Left kidney (tissue), 1 donor: ENCODE measurements at regions not wholly inside any gene's neighbourhood (a gene's known extent, or its start where the extent isn't known, plus 50 kb on each side); places are given as distances from the start of the nearest gene placed in this dataset.
"Not testable (repeated sequence)": the region's sequence is repeated elsewhere in the genome, so short reads cannot be mapped to it uniquely, and the experiment has no call there.

Experiments used
- DNase-seq: peaks from one replicate; pipeline ENCODE4 v3.0.0-alpha.2; 2013

DNA sequence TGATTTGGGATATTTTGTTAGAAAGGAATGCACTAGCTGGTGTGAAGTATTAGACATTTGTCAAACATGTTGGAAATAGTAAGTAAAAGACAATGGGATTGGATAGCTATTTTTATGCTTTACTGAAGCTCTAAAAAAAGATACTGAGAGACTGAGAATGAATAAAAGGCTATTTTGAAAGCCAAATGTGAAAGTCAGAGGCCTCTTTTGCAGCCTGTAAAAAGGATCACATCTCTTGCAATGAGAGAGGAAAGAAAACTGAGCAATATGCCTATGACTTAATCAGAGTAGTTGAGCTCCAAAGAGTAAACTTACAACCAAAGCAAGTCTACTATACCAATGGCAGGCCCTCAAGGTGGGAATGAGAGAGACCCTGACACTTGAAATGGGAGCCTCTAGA, 212.6 kb upstream of the LCORL start:
- DNase-seq = no peak

DNA sequence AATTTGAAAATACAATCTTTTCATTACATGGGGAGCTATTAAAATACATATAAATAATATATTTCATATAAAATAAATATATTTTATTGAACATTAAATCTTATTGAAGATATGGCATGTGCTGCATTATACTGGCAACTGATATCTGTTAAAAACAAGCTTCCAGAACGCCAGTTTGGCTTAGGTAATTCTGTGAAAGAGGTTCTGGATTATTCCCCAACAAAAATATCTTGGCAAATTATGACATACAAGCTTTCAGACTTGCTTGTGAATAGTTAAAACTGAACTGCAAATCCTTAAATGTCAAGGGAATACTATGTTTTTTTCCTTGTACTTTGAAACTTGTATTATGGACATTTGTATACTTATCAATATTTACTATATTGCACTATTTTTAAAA, 210.2 kb upstream of the LCORL start:
- DNase-seq = no peak

DNA sequence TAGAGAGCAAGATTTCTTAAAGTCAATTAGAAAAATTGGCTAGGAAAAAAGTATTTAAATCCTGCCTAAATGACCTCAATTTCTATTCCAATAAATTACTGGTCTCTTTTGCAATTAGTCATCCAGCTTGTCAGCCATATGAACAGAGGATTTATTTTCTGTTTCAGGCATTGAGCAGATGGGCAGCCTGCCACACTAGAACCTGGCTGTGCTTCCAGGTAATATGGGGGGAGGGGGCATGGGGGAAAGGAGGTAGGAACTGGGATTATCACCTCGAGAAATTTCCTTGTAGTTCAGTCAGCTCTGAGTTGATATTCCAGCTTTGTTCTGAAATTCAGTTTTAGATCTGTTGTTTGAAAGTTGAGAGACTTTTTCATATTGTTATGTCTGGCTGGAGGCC, 206.3 kb upstream of the LCORL start:
- DNase-seq = no peak

DNA sequence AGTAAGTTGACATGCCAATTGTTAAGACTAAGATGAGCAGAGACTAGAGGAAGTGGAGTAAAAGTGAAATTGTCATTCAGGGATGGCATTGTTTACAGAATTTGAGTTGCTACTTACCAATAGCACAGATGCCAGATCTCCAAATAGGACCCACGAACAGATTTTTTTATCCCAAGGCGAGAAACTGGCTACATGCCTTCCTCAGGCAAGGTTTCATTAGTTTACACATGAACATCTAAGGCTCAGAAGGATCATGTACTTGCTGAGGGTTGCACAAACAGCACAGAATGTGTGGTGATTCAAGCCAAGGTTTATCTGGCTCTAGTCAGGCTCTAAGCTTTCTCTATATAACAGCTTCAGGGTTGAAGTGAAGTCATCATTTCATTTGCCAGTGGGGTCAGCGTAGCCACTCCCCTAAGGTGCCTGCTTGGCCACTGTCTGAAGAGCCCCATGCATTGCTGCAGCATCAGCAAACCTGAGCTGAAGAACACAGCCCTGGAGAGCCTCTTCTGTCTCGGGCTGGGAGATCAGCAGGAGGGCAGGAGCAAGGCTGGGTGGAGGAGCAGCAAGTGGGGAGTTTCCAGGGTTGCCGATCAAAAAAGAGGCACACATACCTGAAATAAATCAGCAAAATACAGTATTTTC, 193.0 kb upstream of the LCORL start:
- DNase-seq = no peak

DNA sequence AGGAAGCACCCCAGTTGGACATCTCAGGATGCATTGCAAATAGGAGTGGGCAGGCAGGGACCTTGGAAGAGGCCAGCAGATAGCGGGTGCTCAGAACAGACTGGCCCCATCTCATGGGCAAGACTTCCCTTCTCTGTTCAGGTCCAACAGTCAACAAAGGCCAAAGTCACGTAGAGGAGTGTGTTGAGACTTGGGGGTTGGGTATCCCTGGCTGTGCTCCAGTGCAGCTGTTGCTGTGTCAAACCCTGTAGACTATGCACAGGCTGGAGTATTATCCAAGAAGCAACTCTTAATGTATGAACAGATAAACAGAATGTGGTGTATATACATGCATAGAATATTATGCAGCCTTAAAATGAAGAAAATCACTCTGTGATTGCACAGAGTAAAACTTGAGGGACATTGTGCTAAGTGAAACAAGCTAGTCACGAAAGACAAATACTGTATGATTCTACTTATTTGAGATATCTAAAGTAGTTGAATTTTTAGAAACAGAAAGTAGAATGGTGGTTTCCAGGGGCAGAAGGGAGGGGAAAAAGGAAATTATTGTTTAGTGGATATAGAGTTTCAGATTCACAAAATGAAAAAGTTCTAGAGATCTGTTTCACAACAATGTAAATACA, 192.1 kb upstream of the LCORL start:
- no peak for DNase-seq

GRCh38 chr4:18209448-18209847, 187.9 kb upstream of the LCORL start:
- no peak for DNase-seq

GRCh38 chr4:18203966-18204365, 182.4 kb upstream of the LCORL start:
- DNase-seq = no peak

DNA sequence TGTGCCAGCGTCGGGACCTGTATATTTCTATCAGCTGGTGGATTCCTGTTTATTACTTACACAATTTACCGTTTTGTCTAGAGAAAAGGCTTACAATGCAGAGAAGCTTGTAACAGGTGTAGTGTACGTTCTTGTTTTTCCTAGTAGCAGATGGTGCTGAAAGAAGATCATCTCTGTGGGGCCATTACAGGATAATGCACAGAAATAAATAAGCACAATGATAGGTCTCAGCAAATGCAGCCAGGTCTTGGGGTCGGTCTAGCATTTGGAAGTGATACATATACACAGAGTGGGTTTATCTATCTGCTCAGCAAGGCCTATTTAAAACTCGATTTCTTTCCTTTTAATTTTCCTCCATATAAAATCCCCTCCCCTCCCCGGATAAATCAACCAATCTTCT, 180.9 kb upstream of the LCORL start:
- DNase-seq = no peak

- no peak for DNase-seq
These were observed 180.3 kb upstream of the LCORL start for GRCh38 chr4:18201885-18202284.

GRCh38 chr4:18198653-18199052, 177.1 kb upstream of the LCORL start:
- no peak for DNase-seq

- no peak for DNase-seq
These were observed 175.9 kb upstream of the LCORL start for GRCh38 chr4:18197467-18197866.

DNA sequence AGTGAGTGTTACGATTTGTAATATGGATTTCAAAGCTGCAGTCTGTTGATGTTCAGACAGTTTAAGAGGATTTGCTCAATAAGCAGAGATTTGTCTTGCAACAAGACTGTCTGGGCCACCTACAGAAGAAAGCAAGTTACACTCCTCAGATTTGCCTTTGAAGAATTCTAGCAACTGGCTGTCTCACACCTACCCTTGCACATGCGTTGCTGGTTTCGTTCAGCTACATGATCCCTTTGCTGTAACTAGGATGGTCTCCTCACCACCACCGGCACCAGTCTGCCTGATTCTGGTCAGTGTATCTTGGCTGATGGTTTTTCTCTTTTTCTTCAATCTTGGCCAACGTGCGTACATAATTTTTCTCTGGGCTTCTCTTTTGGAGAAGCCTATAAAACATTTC, 172.7 kb upstream of the LCORL start:
- DNase-seq = no peak

GRCh38 chr4:18192901-18193300, 171.3 kb upstream of the LCORL start:
- no peak for DNase-seq

- DNase-seq = no peak
These were observed 163.9 kb upstream of the LCORL start for GRCh38 chr4:18185491-18185890.

DNA sequence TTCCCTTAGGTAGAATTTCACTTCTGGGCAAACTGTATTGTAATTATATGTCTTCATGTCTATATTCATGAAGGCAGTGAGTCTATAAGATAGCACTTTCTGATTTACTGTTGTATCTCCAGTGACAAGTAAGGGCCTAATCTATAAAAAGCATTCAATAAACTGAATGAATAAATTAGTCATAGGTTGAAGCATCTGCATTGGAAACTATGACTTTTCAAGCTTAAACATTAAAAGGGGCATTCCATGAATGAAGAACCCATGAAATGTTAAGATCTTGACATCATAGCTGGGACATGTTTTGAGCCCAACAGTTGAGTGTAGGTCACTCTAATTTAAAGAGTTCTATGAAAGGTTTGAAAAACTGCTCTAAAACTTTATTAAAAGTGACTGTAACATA, 159.3 kb upstream of the LCORL start:
- no peak for DNase-seq

DNA sequence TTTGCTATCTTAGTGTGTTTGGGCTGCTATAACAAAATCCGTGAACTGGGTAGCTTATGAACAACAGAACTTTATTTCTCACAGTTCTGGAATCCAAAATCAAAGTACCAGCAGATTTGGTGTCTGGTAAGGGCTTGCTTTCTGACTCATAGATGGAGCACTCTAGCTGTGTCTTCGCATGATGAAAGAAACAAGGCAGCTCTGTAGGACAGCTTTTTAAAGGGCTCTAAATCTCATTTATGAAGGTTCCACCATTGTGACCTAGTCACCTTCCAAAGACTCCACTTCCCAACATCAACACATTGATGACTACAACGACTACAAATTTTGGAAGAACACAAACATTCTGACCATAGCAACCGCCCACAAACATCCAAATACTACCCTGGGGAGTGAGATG, 158.6 kb upstream of the LCORL start:
- DNase-seq = no peak

DNA sequence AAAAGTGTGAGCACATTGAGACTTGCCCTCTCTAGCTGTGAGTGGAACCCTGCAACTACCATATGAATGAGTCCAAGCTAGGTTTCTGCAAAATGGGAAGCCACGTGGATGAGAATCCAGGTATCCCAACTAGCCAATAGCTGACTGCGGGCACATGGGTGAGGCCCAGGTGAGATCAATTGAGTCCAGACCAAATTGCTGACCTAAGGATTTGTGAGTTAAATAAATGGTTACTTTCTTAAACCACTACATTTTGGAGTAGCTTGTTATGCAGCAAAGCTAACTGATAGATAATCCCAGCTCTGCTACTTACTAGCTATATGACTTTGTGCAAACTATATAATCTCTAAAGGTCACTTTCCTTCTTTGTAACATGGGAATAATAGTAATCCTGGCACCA, 150.3 kb upstream of the LCORL start:
- DNase-seq = no peak

DNA sequence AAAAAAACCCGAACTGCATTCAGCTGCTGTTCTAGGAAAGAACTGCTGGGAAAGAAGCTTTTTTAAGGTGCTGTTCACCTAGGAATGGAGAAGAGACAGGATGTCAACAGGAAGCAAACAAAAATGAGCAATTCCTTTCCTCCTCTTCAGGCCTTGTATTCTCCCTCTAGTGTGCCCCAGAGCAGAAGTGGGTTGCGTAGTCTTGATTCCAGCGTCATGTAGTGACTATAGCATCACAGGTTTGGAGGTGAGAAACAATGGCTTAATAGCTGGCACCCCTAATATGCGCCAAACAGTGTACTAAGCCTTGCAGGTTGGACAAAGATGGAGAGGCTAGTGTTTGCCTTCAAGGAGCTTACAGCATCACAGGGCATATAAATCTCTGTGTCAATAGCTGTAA, 146.3 kb upstream of the LCORL start:
- no peak for DNase-seq

GRCh38 chr4:18166925-18167324, 145.4 kb upstream of the LCORL start:
- no peak for DNase-seq

GRCh38 chr4:18162453-18162852, 140.9 kb upstream of the LCORL start:
- no peak for DNase-seq

GRCh38 chr4:18159117-18159912, 137.8 kb upstream of the LCORL start:
- not testable (repeated sequence) for DNase-seq

GRCh38 chr4:18155067-18156041, 133.8 kb upstream of the LCORL start:
- no peak for DNase-seq
